ENCODE measurements at regions not wholly inside any gene's neighbourhood (a gene's known extent, or its start where the extent isn't known, plus 50 kb on each side); places are given as distances from the start of the nearest gene placed in this dataset.

DNA sequence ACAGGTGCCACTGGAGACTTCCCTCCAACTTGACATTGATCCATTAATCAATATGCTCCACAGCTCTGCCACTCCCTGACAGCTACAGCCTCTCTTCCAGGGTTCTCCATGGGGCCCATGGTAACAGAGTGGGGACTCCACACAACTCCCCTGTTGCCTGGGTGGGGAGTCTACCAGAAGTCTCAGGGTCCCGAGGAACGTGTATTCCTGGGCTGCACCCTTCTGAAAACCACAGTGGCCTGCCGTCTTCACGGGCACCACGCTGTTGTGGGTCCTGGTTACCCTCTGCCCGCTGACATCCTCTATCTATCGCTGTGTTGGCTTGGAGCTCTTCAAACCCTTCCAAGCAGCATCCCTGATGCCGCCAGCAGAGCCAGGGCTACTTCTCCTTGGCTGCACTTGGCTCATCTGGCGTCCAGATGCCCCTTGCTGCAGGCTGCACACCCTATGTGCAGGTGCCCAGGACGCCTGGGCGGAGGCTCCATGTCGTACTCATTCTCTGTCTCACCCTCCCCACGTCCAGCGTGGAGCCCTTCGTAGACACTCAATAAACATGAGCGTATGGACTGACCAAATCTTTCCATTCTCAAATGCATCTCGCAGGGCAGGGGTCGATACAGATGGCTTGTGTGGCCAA, 1341.8 kb downstream of the TBC1D22A start:
- DNase-seq (ENCODE audit: extremely low read depth in 1 of 2, low read depth in 1 of 2), result no peak

DNA sequence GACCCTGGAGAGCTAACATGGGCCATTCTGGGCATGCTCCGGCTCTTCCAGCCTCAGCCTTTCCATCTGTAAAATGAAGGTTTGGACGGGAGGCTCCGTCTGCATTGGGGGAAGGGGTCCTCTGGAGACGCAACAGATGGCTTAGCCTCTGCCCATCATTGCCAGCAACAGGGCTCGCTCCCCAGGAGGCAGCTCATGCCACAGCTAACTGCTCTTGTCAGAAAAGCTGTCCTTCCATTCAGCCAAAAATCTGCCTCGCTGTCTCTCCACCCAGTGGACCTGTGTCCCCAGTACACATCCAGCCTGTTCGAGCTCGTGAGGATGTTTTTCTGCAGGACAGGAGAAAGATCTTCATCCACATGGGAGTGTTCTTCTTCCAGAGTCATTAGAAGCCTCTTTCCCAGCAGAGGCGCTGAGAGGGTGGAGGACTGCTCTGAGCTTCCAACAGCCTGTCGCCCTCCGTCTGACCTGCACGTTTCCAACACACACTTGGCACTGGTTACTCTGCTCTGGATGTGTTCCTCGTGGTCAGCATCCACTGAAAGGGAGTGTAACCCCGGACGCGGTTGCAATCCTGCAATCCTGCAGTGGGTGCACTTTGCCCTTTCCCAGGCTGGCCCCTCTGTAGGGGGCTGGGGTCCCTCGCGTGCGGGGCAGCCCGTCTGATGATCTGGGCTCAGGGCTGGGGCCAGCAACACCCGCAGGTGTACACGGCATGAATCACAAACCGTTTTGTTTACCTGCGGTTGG, 1340.9 kb downstream of the TBC1D22A start:
- DNase-seq (ENCODE audit: extremely low read depth in 1 of 2, low read depth in 1 of 2), result no peak

DNA sequence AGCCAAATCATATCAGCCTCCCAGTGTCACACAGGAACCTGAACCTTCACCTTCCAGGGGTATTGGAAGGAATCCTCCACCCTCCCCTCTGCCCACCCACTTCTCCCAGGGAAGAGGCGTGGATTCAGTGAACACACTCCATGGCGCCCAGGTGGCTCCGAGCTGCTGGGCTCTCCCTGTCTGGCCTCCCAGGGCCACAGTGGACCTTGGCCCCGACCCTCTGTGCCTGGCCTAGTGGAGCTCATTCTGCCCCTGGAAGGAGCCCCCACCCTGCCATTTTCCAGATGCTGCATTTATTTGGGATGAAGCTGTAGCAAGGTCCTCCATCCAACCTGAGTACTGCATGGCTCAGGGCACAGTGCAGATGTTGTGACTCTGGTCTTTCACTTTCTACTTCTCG, 1340.1 kb downstream of the TBC1D22A start:
- DNase-seq (ENCODE audit: extremely low read depth in 1 of 2, low read depth in 1 of 2), result no peak

DNA sequence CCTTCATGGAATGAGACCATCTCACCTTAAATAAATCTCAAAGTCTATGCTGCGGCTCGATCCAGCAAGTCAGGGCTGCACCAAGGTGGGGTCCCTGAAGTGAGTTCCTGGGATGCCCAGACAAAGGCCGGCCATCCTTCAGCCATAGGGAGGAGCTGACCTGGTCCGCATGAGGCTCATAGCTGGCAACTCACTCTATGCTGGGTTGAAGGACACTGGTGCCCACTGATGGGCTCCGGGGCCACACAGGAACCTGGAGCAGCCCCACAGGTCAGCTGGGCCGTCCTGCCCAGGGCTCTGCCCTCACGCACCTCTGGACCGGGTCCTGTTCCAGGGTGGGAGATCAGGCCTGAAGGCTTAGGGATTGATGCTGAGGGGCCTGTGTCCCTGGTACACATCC, 1339.3 kb downstream of the TBC1D22A start:
- DNase-seq (ENCODE audit: extremely low read depth in 1 of 2, low read depth in 1 of 2), result no peak

DNA sequence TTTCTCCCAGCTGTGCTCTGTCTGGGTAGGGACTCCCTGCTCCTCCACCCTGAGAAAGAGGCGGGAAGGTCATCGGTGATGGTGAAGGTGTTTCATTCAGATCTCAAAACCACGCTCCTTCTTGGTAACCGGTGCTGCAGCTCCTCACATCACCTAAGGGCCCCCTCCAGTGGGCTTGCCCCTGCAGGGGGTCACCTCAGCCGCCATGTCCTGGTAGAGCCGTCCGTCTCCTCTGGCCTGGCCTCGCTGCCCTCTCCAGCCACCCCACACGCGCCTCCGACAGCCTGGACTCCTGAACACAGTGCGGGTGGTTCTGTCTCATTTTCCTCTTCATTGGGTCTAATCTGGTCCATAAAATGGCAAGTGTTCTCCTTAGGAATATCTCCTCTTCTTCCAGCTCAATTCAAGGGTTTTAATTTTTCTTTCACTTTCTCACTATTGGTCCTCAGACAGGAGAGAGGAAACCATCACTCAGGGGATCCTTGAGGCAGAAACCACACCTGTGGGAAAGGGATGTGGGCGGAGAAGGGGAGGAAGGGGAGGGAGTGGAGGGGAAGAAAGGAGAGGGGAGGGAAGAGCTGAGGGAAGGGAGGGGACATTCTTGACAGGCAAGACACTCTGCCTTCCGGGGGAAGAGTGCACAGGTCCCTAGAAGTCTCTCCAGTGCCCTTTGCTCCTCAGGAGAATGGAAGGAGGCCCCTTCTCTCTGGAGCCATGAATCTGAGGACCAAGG, 1338.4 kb downstream of the TBC1D22A start:
- DNase-seq (ENCODE audit: extremely low read depth in 1 of 2, low read depth in 1 of 2), result no peak

DNA sequence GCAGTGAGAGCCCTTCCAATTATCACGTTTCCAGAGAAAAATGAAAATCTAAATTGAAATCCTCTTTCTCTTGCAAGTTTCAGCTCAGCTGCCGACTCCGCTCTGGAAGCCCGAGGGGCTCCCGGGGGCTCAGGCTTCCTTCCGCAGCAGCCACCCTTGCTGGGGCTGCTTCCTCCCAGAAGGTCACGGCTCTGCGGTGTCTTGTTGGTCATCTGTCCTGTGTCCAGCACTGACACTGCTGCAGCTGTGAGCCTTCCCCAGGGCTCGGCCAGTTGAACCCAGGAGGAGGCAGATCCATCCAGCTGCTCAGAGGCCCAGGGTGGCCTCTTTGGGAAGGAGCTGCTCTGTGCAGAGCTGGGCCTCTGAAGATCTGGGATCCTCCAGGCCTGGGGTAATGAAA, 1337.2 kb downstream of the TBC1D22A start:
- DNase-seq (ENCODE audit: extremely low read depth in 1 of 2, low read depth in 1 of 2), result no peak

DNA sequence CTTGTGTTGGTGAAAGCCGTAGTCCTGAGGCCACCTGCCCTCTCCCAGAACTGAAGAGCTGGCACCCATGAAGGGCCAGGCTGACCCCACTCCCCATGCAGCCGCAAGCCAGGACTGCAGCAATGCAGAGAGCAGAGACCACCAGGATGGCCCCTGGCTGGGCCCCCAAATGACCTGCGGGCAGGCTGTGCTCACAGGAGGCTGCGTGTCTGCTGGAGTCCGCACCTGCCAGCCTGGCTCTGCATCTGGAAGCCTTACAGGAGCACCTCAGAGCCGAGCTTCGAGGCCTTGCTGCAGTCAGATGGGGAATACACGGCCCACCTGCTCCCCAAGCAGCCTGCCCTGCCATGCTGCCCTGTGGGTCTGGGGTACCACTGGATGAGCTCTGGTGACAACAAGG, 1336.8 kb downstream of the TBC1D22A start:
- DNase-seq (ENCODE audit: extremely low read depth in 1 of 2, low read depth in 1 of 2), result no peak

DNA sequence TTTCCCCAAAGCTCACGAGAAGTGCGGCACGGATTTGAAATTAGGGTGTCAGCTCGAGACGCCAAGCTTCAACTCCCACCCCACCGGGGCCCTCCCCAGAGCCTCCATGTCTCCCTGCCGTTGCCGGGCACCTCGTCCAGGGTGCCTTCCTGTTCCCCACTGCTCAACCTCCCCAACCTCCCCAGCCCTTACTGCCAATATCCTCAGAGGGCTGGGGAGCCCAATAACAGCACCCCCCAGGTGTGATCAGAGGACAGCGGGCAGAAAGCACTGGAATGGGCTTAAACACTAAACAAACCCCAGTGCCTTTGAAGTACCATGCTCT, 1336.4 kb downstream of the TBC1D22A start:
- no peak for DNase-seq (ENCODE audit: extremely low read depth in 1 of 2, low read depth in 1 of 2)

DNA sequence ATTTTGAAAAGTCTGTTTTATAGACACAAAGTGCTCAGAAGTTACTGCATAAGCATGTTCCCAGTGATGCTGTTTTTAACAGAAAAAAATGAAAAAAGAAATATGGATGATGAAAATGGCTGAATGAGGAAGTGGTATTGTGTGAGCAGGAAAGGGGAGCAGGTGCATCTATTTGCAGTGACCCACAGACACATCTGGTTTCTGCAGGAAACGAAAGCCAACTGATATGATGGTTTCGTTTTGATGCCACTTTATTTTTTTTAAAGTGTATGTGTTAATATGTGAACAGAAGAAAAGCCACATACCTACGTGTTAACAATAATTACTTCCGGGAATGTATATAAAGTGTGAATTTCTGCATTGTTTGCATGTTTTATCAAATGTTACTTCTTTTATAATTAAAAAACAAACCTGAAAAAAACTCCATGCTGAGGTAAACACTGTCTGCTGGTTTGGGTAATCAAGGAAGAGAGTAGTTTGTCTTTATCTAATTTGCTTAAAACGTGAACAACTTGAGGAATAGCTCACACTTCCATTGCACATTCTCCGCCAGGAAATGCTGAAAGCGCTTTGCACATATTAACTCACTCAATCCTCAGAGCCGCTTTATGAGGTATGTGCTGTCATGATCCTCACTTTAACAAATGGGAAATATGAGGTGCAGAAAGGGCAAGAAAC, 1335.9 kb downstream of the TBC1D22A start:
- DNase-seq (ENCODE audit: extremely low read depth in 1 of 2, low read depth in 1 of 2), result no peak

DNA sequence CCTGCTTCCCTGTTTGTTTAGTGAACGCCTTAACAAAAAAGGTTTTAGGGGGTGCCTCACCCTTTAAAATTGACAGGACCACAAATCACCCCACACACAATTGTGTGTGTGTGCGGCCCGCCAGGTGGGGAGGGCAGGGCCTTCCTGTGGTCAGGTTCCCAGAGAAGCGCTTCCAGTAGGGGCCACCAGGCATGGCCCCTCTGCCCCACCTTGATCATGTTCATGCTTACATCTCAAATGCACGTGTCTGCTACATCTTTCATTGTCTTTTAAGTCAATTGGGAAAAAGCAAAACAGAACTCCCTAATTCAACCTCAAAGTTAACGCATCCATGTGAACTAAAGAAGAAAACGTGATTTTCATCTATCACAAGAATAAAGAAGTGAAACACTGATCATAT, 1335.3 kb downstream of the TBC1D22A start:
- no peak for DNase-seq (ENCODE audit: extremely low read depth in 1 of 2, low read depth in 1 of 2)

DNA sequence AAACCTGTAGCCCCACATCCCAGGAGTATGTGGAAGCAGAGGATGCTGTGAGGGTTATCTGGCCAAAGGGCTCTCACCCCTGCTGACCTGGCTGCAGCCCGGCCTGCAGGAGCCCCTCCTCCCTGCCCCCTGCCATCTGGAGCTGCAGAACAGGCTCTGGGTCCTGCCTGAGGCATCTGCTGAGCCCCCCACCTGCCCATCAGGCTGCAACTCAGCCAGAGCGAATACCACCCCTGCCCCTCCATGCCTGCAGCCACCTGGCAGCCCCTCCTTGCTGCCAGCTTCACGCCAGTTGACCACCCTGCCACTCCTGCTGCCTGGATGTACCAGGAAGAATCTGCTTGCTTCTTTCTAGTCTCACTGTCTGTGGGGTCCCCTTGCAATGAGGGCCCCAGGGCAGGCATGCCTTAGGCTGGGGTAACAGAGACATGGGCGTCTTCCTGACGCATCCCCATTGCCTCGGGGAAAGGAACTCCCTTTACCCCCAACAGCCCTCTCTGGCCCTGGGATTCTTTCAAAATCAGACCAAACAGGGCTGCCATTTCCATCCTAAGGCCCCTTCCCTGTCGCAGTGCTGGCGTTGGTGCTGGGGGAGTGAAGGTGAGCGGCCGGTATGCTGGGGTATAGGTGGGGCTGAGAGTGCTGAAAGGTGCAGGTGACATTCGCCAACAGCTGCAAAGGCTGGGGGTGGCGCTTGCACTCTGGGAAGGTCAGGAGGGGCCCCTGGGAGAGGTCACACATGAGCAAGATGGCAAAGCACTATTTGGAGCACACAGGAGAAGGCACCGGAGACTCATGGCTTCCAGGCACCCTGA, 1334.6 kb downstream of the TBC1D22A start:
- DNase-seq (ENCODE audit: extremely low read depth in 1 of 2, low read depth in 1 of 2), result no peak

DNA sequence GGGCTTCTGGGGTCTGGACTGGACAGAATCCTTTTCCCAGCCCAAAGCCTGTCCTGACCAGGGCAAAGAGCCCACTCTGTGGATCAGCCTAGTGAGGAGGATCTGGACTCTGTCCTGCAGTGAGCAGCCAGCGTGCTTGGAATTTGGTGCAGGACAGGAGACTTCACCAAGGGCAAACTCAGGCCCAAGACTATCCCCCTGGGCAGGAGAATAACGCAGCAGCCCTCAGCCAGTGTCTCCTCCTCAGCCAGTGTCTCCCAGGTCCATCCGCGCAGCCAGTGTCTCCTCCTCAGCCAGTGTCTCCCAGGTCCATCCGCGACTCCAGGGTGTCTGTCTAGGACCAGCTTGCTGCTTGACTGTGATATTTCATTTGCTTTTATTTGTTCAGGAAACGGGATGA, 1334.0 kb downstream of the TBC1D22A start:
- DNase-seq (ENCODE audit: extremely low read depth in 1 of 2, low read depth in 1 of 2), result no peak

DNA sequence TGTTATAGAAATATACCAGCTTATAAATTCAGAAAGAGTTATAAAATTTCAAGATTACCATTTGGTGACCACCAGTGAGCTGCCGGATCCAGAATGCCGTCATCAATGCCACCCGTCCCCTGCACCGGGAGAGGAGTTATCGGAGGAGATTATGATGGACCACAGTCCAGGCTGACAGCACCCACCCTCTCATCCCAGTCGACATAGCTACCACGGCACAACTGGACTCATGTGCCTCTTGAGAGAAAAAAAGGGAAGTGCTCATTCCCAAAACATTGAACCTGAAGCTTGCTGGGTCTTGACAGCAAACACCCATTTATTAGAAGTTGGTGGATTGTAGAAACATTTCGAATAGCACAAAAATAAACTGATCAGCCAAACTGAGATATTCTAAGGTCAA, 1331.5 kb downstream of the TBC1D22A start:
- DNase-seq (ENCODE audit: extremely low read depth in 1 of 2, low read depth in 1 of 2), result no peak

DNA sequence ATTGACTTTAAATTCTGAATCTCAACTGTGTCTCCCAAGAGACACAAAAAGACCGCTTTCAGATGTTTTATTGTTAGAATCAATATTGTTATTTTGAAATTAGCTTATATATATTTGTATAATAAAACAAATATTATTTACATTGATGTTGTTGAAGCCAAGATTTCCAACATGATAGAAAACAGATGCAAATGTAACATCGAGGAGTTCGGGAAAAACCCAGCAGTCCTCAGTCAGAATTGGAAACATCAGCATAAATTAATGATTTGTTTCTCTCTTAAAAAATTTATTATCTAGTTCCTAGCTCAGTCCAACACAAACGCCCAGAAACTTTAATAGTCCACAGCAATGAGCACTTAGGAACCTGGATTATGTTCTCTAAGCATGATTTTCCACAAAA, 1330.4 kb downstream of the TBC1D22A start:
- no peak for DNase-seq (ENCODE audit: extremely low read depth in 1 of 2, low read depth in 1 of 2)

DNA sequence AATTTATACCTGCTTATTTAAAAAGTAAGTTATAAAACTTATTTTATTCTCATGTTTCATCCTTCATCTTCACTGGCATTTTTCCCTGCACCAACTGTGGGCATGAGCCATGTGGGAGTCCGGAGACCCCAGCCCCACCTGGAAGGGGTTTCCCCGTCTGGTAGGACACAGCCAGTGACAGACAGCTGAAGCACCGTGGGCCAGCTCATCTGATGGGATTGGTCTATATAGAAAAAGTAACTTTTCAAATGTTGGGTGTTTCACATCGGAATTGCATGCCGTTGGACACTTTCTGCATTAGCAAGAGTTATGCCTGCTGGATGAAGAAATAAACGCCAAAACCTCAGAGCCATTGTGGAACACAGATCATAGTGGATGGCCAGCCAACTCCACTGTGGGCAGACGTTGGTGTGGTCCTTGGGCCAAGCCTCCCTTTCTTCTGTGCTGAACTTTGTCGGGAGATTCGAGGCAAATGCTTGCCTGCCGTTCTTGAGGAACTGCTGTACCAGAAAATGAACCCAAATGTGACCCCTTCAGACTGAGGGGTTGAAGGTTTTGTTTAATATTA, 1329.3 kb downstream of the TBC1D22A start:
- DNase-seq (ENCODE audit: extremely low read depth in 1 of 2, low read depth in 1 of 2), result no peak

DNA sequence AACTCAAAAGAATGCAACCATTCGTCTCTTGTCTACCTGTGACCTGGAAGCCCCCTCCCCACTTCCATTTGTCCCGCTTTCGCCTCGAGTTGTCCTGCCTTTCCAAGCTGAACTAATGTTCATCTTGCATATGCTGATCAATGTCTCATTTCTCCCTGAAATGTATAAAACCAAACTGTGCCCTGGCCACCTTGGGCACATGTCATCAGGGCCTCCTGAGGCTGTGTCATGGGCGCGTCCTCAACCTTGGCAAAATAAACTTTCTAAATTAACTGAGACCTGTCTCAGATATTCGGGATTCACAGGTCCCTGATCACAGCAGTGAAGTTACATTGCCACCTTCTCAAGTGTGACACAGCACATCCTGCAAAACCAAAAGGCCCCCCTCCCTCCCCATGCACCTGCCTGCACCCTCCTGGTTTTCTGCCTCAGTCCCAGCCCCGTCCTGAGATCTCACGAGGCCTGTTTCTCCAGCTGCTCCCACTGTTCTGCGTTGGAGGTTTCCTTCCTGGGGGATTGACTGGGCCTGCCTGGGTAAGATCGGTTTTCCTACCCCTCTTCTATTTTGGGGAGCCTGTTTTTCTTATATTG, 1328.7 kb downstream of the TBC1D22A start:
- DNase-seq (ENCODE audit: extremely low read depth in 1 of 2, low read depth in 1 of 2), result no peak

DNA sequence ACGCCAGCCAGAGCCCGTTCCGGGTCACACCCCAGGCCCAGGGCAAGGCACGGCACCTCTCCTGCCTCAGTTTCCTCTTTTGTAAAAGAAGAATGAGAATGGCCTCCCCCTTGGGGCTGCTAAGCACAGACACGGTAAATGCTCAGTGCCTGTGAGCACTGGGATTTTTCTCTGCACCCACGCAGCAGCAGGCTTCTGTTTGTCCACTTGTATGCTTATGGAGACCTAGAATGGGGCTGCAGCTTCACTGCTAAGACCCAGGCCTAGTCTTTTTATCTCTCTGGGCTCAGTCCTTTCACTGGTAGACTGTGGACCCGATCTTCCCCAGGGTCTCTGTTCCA, 1327.9 kb downstream of the TBC1D22A start:
- no peak for DNase-seq (ENCODE audit: extremely low read depth in 1 of 2, low read depth in 1 of 2)

DNA sequence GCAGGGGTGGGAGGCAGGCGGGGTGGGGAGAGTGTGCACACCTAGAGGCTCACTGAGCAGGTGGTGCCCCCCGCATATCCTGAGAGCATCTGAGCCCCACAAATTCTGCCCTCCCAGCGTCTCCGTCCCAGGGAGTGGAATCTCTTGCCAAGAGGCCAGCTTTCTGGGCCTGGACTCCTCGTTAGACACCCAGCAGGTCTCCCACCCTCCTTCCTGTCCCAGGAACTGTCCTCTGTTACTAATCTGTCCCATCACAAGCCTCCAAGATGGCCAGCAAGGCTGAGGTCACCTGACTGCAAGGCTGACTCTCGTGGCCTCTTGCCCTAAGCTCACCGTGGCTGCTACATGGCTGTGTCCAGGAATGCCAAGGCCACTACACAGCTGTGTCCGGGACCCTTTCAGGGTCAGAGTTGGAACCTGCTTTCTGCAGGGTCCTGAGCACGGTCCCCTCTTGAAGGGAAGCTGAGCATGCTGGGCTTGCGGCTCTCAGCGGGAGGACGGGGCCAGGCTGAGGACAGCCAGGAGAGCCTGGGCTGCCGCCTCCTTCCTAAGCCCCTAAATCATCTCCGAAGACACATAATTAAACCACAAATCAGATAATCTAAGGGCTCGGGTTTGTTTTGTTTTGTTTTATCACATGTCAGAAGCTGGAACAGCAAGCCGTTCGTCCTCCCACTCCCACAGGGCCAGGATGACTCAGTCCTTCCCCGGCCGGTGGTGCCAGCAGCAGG, 1327.3 kb downstream of the TBC1D22A start:
- no peak for DNase-seq (ENCODE audit: extremely low read depth in 1 of 2, low read depth in 1 of 2)

DNA sequence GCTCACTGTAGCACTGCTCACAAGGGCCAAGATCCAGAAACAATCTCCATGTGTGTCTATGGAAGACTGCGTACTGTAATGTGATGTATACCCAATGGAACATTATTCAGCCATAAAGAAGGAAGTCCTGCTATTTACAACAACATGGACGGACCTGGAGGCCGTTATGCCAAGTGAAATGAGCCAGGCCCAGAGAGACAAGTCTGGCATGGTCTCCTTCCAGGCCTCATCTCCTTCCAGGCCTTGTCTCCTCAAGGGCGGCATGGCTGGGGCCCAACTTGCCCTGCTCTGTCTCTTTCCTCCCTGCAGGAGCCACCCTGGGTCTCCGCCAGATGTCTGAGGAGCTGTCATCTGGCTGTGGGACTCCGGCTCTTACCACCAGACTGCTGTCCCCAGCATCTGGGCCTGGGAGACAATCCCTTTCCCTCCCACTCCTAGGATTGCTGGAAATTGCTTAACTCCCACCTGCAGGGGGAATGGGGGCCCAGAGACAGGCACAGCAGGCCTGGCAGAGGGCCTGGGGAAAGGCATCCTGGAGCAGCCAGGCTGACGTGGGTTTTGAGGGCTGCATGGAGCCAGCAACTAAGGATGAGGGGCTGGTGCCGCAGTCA, 1326.6 kb downstream of the TBC1D22A start:
- no peak for DNase-seq (ENCODE audit: extremely low read depth in 1 of 2, low read depth in 1 of 2)
